H1 (cell line): ENCODE measurements at regions not wholly inside any gene's neighbourhood (a gene's known extent, or its start where the extent isn't known, plus 50 kb on each side); places are given as distances from the start of the nearest gene placed in this dataset.

Source experiments
- CTCF ChIA-PET: fragments of 300-600 bp; sonication (Branson Sonifier 250); formaldehyde crosslinking; loops from one replicate; lab custom pipeline; 2021; ENCODE audit not compliant: partially characterized antibody; lab: Charles Lee
- POLR2A ChIA-PET: fragments of 300-600 bp; sonication (Branson Sonifier 250); formaldehyde crosslinking; loops from one replicate; lab custom pipeline; 2021; ENCODE audit warnings: inconsistent platforms; ENCODE audit not compliant: partially characterized antibody; lab: Charles Lee
- DNase-seq, 2 experiments: peaks; one replicate each; pipeline versions ENCODE4 v3.0.0 to v3.0.0-alpha.2; 2010 to 2022; ENCODE audit warnings: low spot score in 2 of 2, low read depth in 1 of 2, mixed read lengths in 1 of 2
- FAIRE-seq: peaks from 2 replicates; lab custom pipeline; 2011; peaks lifted over from hg19 to GRCh38; lab: Jason Lieb, UNC
- H2AFZ ChIP-seq: 2 replicates; pipeline ENCODE4 v1.8.1; 2012; ENCODE audit warnings: low read length, inconsistent platforms
- H2AK5ac ChIP-seq: 2 replicates; pipeline ENCODE4 v1.6.1; 2013; ENCODE audit warnings: low read depth, low read length
- H2BK120ac ChIP-seq: replicated peaks from 2 replicates; pipeline ENCODE3; 2013; ENCODE audit warnings: low read depth, low read length, inconsistent platforms
- H2BK12ac ChIP-seq: 2 replicates; pipeline ENCODE4 v1.6.1; 2013; ENCODE audit warnings: low read depth, low read length
- H2BK15ac ChIP-seq: 2 replicates; pipeline ENCODE4 v1.6.1; 2013; ENCODE audit warnings: low read length
- H2BK20ac ChIP-seq: 2 replicates; pipeline ENCODE4 v1.6.1; 2013; ENCODE audit warnings: low read length
- H2BK5ac ChIP-seq: 2 replicates; pipeline ENCODE4 v1.6.1; 2013; ENCODE audit warnings: low read depth, low read length
- H3K14ac ChIP-seq: 2 replicates; pipeline ENCODE4 v1.6.1; 2013; ENCODE audit warnings: inconsistent platforms; ENCODE audit not compliant: insufficient read length
- H3K18ac ChIP-seq: 2 replicates; pipeline ENCODE4 v1.6.1; 2013; ENCODE audit warnings: low read length; ENCODE audit errors: extremely low read depth
- H3K23ac ChIP-seq: 2 replicates; pipeline ENCODE4 v1.6.1; 2013; ENCODE audit warnings: inconsistent platforms; ENCODE audit not compliant: insufficient read length
- H3K23me2 ChIP-seq: 2 replicates; pipeline ENCODE4 v1.6.1; 2013; ENCODE audit warnings: low read depth, low read length
- H3K27ac ChIP-seq: 2 replicates; pipeline ENCODE4 v1.6.1; 2011; ENCODE audit warnings: low read depth, low read length, inconsistent platforms
- H3K27me3 ChIP-seq, 4 experiments: replicated peaks in 1 of 4; 1 replicate in 1 of 4; 2 replicates in 3 of 4; pipeline versions ENCODE4 v1.6.1 to v1.8.1; 2011 to 2013; ENCODE audit warnings: low read length in 3 of 4, mild to moderate bottlenecking in 3 of 4, inconsistent platforms in 2 of 4, mixed read lengths in 2 of 4, moderate library complexity in 1 of 4; ENCODE audit not compliant: control insufficient read depth in 3 of 4, insufficient read depth in 3 of 4; ENCODE audit errors: extremely low read depth in 1 of 4
- H3K36me3 ChIP-seq, 4 experiments: 2 replicates each; pipeline versions ENCODE4 v1.6.1 to v1.8.1; 2011 to 2013; ENCODE audit warnings: mild to moderate bottlenecking in 4 of 4, low read length in 3 of 4, moderate library complexity in 2 of 4, control low read depth in 1 of 4, inconsistent platforms in 1 of 4; ENCODE audit not compliant: insufficient read depth in 4 of 4, control insufficient read depth in 2 of 4
- H3K4ac ChIP-seq: replicated peaks from 2 replicates; pipeline ENCODE3; 2013; ENCODE audit warnings: low read length, low read depth, mixed read lengths, inconsistent platforms; ENCODE audit not compliant: insufficient read length
- H3K4me1 ChIP-seq, 4 experiments: replicated peaks in 1 of 4; 1 replicate in 1 of 4; 2 replicates in 3 of 4; pipeline versions ENCODE4 v1.6.1 to v1.8.1; 2011 to 2013; ENCODE audit warnings: low read length in 3 of 4, inconsistent platforms in 2 of 4, mixed read lengths in 1 of 4; ENCODE audit not compliant: insufficient read depth in 4 of 4, control insufficient read depth in 3 of 4
- H3K4me2 ChIP-seq, 2 experiments: 2 replicates each; pipeline versions ENCODE4 v1.6.1 to v1.8.1; 2011 to 2013; ENCODE audit warnings: low read depth in 2 of 2, low read length in 2 of 2, control low read depth in 1 of 2, inconsistent platforms in 1 of 2, mild to moderate bottlenecking in 1 of 2; ENCODE audit not compliant: insufficient read depth in 1 of 2
- H3K4me3 ChIP-seq, 4 experiments: fragments of 200-600, 300-600 bp in 1 of 4; sonication (generic), shearing (Covaris generic), sonication (Bioruptor Twin) in 1 of 4; 2 replicates each; pipeline versions ENCODE4 v1.5.1 to v1.8.1; 2011 to 2016; ENCODE audit warnings: low read length in 4 of 4, low read depth in 3 of 4, control low read depth in 2 of 4, inconsistent platforms in 2 of 4, mild to moderate bottlenecking in 2 of 4, mixed read lengths in 1 of 4, moderate library complexity in 1 of 4; ENCODE audit not compliant: insufficient read depth in 2 of 4; ENCODE audit errors: extremely low read depth in 1 of 4
- H3K56ac ChIP-seq: replicated peaks from 2 replicates; pipeline ENCODE3; 2013; ENCODE audit warnings: low read depth, mild to moderate bottlenecking, mixed read lengths, low read length, inconsistent platforms; ENCODE audit not compliant: insufficient read length
- H3K79me1 ChIP-seq: 2 replicates; pipeline ENCODE4 v1.6.1; 2013; ENCODE audit warnings: low read depth, low read length, control low read depth
- H3K79me2 ChIP-seq, 2 experiments: 2 replicates each; pipeline versions ENCODE4 v1.6.1 to v1.8.1; 2012 to 2013; ENCODE audit warnings: low read length in 2 of 2, mild to moderate bottlenecking in 2 of 2, inconsistent platforms in 1 of 2; ENCODE audit not compliant: insufficient read depth in 2 of 2, control insufficient read depth in 1 of 2
- H3K9ac ChIP-seq, 4 experiments: replicated peaks in 1 of 4; 1 replicate in 1 of 4; 2 replicates in 3 of 4; pipeline versions ENCODE4 v1.6.1 to v1.8.1; 2011 to 2013; ENCODE audit warnings: low read depth in 3 of 4, low read length in 3 of 4, control low read depth in 2 of 4, mild to moderate bottlenecking in 2 of 4, moderate library complexity in 2 of 4, inconsistent platforms in 1 of 4; ENCODE audit errors: extremely low read depth in 1 of 4
- H3K9me3 ChIP-seq, 2 experiments: 2 replicates each; pipeline versions ENCODE4 v1.6.1 to v1.8.1; 2012 to 2013; ENCODE audit warnings: mild to moderate bottlenecking in 2 of 2, moderate library complexity in 2 of 2, control low read depth in 1 of 2, inconsistent platforms in 1 of 2, low read depth in 1 of 2, low read length in 1 of 2, mixed read lengths in 1 of 2; ENCODE audit not compliant: insufficient read depth in 2 of 2
- H4K20me1 ChIP-seq, 2 experiments: replicated peaks in 1 of 2; 2 replicates each; pipeline versions ENCODE3 to v1.8.1; 2011 to 2013; ENCODE audit warnings: inconsistent platforms in 2 of 2, low read length in 2 of 2, mild to moderate bottlenecking in 1 of 2; ENCODE audit not compliant: insufficient read depth in 2 of 2, control insufficient read depth in 1 of 2
- H4K5ac ChIP-seq: 2 replicates; pipeline ENCODE4 v1.6.1; 2013; ENCODE audit warnings: low read length, low read depth, mixed read lengths, inconsistent platforms; ENCODE audit not compliant: insufficient read length
- H4K8ac ChIP-seq: 2 replicates; pipeline ENCODE4 v1.8.0; 2013; ENCODE audit warnings: mild to moderate bottlenecking, moderate library complexity, low read length, inconsistent platforms; ENCODE audit not compliant: insufficient read depth; ENCODE audit errors: extremely low read depth
- H4K91ac ChIP-seq: replicated peaks from 2 replicates; pipeline ENCODE3; 2013; ENCODE audit warnings: low read length, mixed read lengths, inconsistent platforms; ENCODE audit not compliant: insufficient read length
- ATF2 ChIP-seq: IDR thresholded peaks from 2 replicates; pipeline ENCODE4 v1.6.1; 2012; ENCODE audit warnings: low read length, inconsistent platforms
- EP300 ChIP-seq, 2 experiments: IDR thresholded peaks; 1 replicate in 1 of 2; 2 replicates in 1 of 2; pipeline ENCODE4 v1.6.1; 2011 to 2012; ENCODE audit warnings: low read depth in 2 of 2, low read length in 2 of 2, mild to moderate bottlenecking in 2 of 2, borderline replicate concordance in 1 of 2, inconsistent platforms in 1 of 2, moderate library complexity in 1 of 2
- JUN ChIP-seq: IDR thresholded peaks from 2 replicates; pipeline ENCODE4 v1.6.1; 2011; ENCODE audit warnings: low read depth, mild to moderate bottlenecking, improper control_type of control experiment, low read length
- RAD21 ChIP-seq, 2 experiments: IDR thresholded peaks in 1 of 2; conservative IDR thresholded peaks in 1 of 2; 2 replicates each; pipeline ENCODE4 v1.6.1; 2011; ENCODE audit warnings: low read depth in 2 of 2, low read length in 2 of 2, improper control_type of control experiment in 1 of 2, inconsistent platforms in 1 of 2, mild to moderate bottlenecking in 1 of 2, moderate library complexity in 1 of 2
- SIRT6 ChIP-seq: IDR thresholded peaks from one replicate; pipeline ENCODE4 v1.7.1; 2012; ENCODE audit warnings: low read length, inconsistent platforms
- YY1 ChIP-seq: IDR thresholded peaks from 2 replicates; pipeline ENCODE4 v1.6.1; 2011; ENCODE audit warnings: low read depth, mild to moderate bottlenecking, low read length
- WGBS, 2 experiments: shearing (Covaris generic) in 1 of 2; methylation state at CpG; one replicate each; pipeline versions ENCODE4 v1.1.6 to v1.1.7; 2013 to 2015; ENCODE audit warnings: low lambda C conversion rate in 2 of 2, mixed read lengths in 2 of 2, inconsistent platforms in 1 of 2, low coverage in 1 of 2, missing lambda C conversion rate in 1 of 2; ENCODE audit not compliant: insufficient replicate concordance in 2 of 2, insufficient coverage in 1 of 2, insufficient read length in 1 of 2; ENCODE audit errors: extremely low coverage in 1 of 2, missing lambda C conversion rate in 1 of 2; 5-methylcytosine and 5-hydroxymethylcytosine counted together

GRCh38 chr7:108628678-108629077 is 59.0 kb downstream of the DNAJB9 start:
- no peak overlapping the region for H3K27ac ChIP-seq
- no peaks in the 10 kb centered on the region for H4K20me1 ChIP-seq
- no peaks in the 10 kb centered on the region for H3K79me2 ChIP-seq
- H3K56ac ChIP-seq, result no peak overlapping the region
- no peak overlapping the region for H4K91ac ChIP-seq
- no peak overlapping the region for H2BK15ac ChIP-seq
- H3K4me2 ChIP-seq, result no peak overlapping the region
- no peak for DNase-seq
- H3K9me3 ChIP-seq, result no peaks in the 10 kb centered on the region; a peak in 1 of 4 replicates
- no peak overlapping the region for H2AK5ac ChIP-seq
- no peaks in the 10 kb centered on the region for H3K23me2 ChIP-seq
- no peaks in the 10 kb centered on the region for H3K27me3 ChIP-seq
- no peak for TF ChIP-seq ATF2
- TF ChIP-seq SIRT6, result no peak
- no peak for TF ChIP-seq JUN
- TF ChIP-seq YY1, result no peak
- no peak for TF ChIP-seq RAD21 (IDR thresholded peaks at IDR 0.05 in 1 of 2, conservative IDR thresholded peaks at IDR 0.05 in 1 of 2; ENCODE audit: low read depth in 2 of 2, low read length in 2 of 2)
- TF ChIP-seq EP300 (IDR thresholded peaks at IDR 0.05; ENCODE audit: borderline replicate concordance in 1 of 2, low read depth in 2 of 2, low read length in 2 of 2), result no peak
- TF ChIP-seq, all 59 proteins: peak for 0
- Histone ChIP-seq H2BK5ac (no peak overlapping the region), H2BK120ac (no peak overlapping the region), H3K14ac (no peak overlapping the region), H2AFZ (no peak overlapping the region), H3K9ac (no peak overlapping the region), H2BK12ac (no peak overlapping the region), H3K4me3 (no peak overlapping the region), H3K4ac (no peak overlapping the region), H2BK20ac (no peak overlapping the region), H3K23ac (no peak overlapping the region), H3K18ac (no peak overlapping the region), H4K5ac (no peak overlapping the region), H3K79me1 (no peaks in the 10 kb centered on the region), H3K36me3 (no peaks in the 10 kb centered on the region), H3K4me1 (no peaks in the 10 kb centered on the region), H4K8ac (no peak overlapping the region)
- 91% methylated on average over 3 of the region's 3 CpGs; no CpG with 5 or more reads in 1 of the 2 experiments for WGBS, 2 experiments
- ChIA-PET CTCF (interaction anchor here (1.1 kb wide), 1 partner anchor 17 kb away, joined by 3 read pairs; no protein-coding TSS in a partner anchor), POLR2A (no interaction called here)
- no peak for FAIRE-seq
